DMS 273 (cell line): ENCODE measurements at regions not wholly inside any gene's neighbourhood (a gene's known extent, or its start where the extent isn't known, plus 50 kb on each side); places are given as distances from the start of the nearest gene placed in this dataset.

ENCODE experiments used
- DNase-seq: peaks from one replicate; lab custom pipeline; 2025; ENCODE audit not compliant: unreplicated experiment; lab: John Stamatoyannopoulos, UW

- no peak for DNase-seq
Observed at GRCh38 chr17:15177343-15177742, 87.8 kb downstream of the PMP22 start.

- DNase-seq, result peak; percentile 52
Observed at GRCh38 chr17:15175356-15175755, 89.8 kb downstream of the PMP22 start.

GRCh38 chr17:15171167-15172047 is 93.7 kb downstream of the PMP22 start:
- DNase-seq, result peak; percentile 86

GRCh38 chr17:15169676-15170075 is 95.5 kb downstream of the PMP22 start:
- no peak for DNase-seq

- DNase-seq, result no peak
Observed at GRCh38 chr17:15168379-15168778, 96.7 kb downstream of the PMP22 start.

- DNase-seq, result no peak
Observed at GRCh38 chr17:15161395-15161794, 103.7 kb downstream of the PMP22 start.

GRCh38 chr17:15157051-15157450 is 108.1 kb downstream of the PMP22 start:
- no peak for DNase-seq

GRCh38 chr17:15154618-15155017 is 110.5 kb downstream of the PMP22 start:
- DNase-seq, result no peak

GRCh38 chr17:15145621-15146020 is 119.5 kb downstream of the PMP22 start:
- peak; percentile 10 for DNase-seq

- no peak for DNase-seq
Observed at GRCh38 chr17:15143524-15143923, 121.6 kb downstream of the PMP22 start.

- no peak for DNase-seq
Observed at GRCh38 chr17:15134363-15134762, 130.8 kb downstream of the PMP22 start.

- no peak for DNase-seq
Observed at GRCh38 chr17:15133826-15134225, 131.3 kb downstream of the PMP22 start.

GRCh38 chr17:15133143-15133542 is 132.0 kb downstream of the PMP22 start:
- DNase-seq, result no peak

GRCh38 chr17:15130426-15130825 is 134.7 kb downstream of the PMP22 start:
- no peak for DNase-seq

GRCh38 chr17:15129986-15130385 is 135.1 kb downstream of the PMP22 start:
- no peak for DNase-seq

GRCh38 chr17:15124746-15125145 is 140.4 kb downstream of the PMP22 start:
- no peak for DNase-seq

- DNase-seq, result no peak
Observed at GRCh38 chr17:15124264-15124595, 140.9 kb downstream of the PMP22 start.

- DNase-seq, result peak; percentile 13
Observed at GRCh38 chr17:15123593-15124263, 141.4 kb downstream of the PMP22 start.

- no peak for DNase-seq
Observed at GRCh38 chr17:15122857-15123256, 142.3 kb downstream of the PMP22 start.

GRCh38 chr17:15121426-15121825 is 143.7 kb downstream of the PMP22 start:
- DNase-seq, result no peak

GRCh38 chr17:15119968-15120367 is 145.2 kb downstream of the PMP22 start:
- peak; percentile 40 for DNase-seq

GRCh38 chr17:15117239-15117638 is 147.9 kb downstream of the PMP22 start:
- no peak for DNase-seq
